Stromal cell of bone marrow (primary cell): ENCODE measurements at regions not wholly inside any gene's neighbourhood (a gene's known extent, or its start where the extent isn't known, plus 50 kb on each side); places are given as distances from the start of the nearest gene placed in this dataset.

Source experiments
- DNase-seq: peaks from one replicate; pipeline ENCODE4 v3.0.0-alpha.2; 2012; ENCODE audit warnings: low read depth

DNA sequence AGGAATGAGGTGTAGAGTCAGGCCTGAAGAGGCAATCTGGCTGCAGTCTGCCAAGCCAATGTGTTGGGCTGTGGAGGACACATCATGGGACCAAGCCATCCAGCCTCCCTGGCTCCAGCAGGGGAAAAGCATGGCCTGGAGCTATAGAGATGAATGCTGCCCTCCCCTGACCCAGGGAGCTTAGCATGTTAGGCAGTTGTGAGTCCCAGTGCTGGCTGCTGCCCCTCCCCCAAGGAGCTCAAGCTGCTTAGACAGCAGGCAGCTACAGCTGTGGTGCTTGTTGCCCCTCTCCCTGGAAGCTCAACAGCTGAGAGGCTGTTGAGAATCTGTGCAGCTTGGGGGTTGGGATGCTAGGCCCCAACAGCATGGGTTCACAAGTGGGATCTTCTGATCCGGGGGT is 85.6 kb upstream of the DNAJC19 start:
- DNase-seq = no peak

DNA sequence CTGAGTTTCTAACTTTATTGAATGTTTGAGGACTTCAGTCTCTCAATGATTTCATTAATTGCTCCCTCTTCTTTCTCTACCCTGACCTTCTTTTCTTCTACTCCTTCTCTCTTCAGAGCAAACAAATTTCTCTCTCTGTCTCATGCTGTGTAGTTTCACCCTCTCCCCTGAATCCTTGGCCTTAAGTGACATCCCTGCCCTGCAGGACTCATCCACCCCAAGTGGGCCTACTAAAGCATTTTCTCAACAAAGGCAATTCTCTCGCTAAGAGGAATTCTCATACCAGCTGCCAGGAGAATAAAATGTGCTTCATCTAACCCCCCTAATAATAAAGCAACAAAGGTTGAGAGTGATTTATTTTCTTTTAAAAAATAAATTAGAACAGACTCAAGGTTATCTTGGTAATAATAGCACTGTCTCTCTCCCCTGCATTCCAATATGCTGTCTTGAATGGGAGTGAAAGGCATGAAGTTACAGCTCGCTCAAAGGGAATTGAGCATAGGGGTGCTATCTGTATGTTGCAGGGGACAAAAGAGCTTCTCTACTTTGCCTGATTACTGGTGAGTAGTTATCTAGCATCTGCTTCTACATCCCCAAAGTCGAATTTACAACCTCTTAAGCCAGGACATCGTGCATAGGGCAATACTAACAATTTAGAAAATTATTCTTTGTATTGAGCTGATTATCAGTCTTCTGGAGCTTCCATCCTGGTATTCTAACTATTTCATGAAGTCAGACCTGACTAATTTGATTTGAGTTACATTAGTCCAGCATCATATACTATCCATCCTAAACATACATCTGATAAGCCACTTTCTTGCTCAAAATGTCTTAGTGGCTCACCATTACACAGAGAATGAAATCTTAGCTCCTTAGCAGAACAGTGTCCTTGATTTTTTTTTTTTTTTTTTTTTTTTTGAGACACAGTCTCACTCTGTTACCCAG is 76.9 kb upstream of the DNAJC19 start:
- no peak for DNase-seq

DNA sequence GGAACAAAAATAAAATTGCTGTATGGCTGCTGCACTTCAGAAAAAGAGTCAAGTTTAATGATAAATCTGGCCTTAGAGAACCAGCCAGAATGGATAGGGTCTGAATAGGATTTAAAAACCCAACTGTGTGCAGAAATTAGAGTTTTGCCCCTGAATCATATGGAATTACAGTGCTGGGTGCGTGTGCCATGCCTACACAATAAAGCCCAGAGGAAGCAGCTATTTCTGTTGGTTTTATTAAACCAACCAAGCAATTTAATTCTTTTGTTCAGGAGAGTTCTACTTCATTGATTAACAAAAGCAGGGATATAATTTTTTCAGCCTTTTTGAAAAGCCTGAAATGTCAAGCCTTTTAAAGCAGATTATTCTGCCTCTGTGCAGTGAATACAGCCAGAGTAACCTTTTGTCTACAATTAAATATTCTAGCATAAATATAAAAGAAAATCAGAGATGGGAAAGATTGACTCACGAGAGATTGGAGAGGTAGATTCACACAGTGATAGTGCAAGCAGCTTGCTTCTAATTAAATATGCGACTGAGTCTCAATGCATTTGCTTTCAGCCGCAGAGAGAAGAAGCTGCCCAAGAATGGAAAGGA is 66.7 kb upstream of the DNAJC19 start:
- DNase-seq = no peak

DNA sequence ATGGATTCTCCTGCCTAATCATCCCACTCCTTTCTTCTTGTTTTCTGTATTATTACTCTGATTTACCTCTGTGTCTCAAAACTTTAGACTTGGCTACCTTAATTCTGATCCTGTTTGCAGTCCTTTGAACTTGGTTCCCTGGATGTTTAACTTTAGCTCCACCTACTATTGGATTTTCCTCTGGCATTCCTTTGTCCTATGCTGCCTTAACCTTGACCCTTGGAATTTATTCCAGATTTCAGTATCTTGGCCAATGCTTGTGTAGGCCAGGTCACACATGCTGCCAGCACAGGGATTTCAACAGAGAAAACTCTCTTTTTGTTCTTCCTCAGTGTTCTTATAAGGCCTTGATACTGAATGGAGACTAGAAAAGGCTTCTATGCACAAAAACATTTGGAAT is 65.0 kb upstream of the DNAJC19 start:
- no peak for DNase-seq

DNA sequence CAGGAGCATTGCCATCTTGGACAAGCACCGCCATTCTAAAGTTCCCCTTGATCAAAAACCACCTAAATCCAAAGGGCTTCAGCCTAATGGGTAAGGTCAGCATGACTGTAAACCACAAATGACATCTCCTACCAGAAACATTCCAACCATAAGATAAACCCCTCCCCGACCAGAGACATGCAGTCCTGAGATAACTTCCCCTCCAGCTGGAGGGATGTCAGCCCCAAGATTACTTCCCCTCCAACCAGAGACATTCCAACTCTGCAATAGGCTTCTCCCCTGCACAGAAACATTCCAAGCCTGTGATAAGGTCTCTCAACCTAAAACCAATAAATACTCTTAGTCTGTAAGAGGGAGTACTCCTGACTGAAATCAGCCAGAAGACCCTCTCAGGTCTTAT is 62.7 kb upstream of the DNAJC19 start:
- no peak for DNase-seq

GRCh38 chr3:181050738-181051137 is 61.2 kb upstream of the DNAJC19 start:
- no peak for DNase-seq

DNA sequence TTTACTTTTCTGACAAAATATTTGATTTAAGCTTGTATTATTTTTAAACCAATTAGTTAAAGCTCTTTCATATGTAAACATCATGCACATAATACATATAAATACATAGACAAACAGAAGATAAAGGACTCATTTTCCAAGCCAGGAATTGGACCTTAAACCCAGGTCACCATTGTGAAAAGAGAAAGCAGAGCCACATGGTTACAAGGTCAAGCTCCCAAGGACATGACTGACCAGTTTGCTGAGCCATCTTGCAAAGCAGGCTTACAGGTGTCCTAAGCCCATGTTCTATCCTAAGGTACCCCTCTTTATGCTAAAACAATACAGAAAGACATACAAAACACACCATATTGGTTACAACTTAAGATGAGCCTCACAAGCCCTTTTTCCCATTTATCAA is 50.5 kb upstream of the DNAJC19 start:
- DNase-seq = no peak
